ENCODE measurements at regions not wholly inside any gene's neighbourhood (a gene's known extent, or its start where the extent isn't known, plus 50 kb on each side); places are given as distances from the start of the nearest gene placed in this dataset.
"Not testable (repeated sequence)": the region's sequence is repeated elsewhere in the genome, so short reads cannot be mapped to it uniquely, and the experiment has no call there.

DNA sequence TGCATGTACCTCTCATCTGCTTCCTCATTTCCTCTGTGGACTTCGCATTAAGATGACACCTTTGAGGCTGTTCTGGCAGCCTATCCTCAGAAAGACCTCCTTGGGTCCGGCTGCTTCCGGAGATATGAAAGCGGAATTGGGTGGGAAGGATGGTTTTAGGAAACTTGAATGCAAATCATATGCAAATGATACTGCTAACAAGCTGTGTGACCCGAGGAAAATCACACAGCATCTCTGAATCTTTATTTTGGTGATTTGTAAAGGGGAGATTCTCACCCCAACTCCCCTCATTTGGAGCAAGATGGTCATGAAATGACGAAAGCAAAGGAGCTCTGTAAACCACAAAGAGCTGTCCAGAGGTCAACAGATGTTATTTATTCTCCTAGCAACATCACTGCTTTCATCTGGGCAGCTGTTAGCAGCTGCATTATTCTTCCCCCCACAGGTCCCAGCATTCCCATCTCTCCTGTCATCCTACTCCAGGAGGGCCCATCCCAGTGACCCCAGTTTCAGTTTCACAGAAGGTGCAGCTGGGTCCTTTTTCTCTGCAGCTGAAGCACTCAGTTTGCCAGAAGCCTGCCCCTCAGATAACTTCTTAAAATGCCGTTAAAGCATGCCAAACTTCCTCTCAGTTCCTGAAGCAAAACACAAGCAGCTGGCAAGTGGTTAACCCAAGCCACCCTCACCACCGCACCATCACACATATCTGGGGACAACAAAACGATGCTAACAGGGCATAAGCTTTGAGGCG is 269.5 kb downstream of the SEC61B start:
- H3K27ac Mint-ChIP-seq = no peak overlapping the region
- no peaks in the 10 kb centered on the region for H3K4me1 Mint-ChIP-seq
- no peak for DNase-seq
- H3K27me3 Mint-ChIP-seq (ENCODE audit: low read depth, poor library complexity) = peaks cover 15% of the 10 kb centered on the region
- no peaks in the 10 kb centered on the region for H3K9me3 Mint-ChIP-seq
- H3K36me3 Mint-ChIP-seq (ENCODE audit: low read depth) = no peaks in the 10 kb centered on the region
- H3K4me3 Mint-ChIP-seq = no peak overlapping the region
- TF ChIP-seq, protein P1, sequence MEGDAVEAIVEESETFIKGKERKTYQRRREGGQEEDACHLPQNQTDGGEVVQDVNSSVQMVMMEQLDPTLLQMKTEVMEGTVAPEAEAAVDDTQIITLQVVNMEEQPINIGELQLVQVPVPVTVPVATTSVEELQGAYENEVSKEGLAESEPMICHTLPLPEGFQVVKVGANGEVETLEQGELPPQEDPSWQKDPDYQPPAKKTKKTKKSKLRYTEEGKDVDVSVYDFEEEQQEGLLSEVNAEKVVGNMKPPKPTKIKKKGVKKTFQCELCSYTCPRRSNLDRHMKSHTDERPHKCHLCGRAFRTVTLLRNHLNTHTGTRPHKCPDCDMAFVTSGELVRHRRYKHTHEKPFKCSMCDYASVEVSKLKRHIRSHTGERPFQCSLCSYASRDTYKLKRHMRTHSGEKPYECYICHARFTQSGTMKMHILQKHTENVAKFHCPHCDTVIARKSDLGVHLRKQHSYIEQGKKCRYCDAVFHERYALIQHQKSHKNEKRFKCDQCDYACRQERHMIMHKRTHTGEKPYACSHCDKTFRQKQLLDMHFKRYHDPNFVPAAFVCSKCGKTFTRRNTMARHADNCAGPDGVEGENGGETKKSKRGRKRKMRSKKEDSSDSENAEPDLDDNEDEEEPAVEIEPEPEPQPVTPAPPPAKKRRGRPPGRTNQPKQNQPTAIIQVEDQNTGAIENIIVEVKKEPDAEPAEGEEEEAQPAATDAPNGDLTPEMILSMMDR (IDR thresholded peaks at IDR 0.05) = no peak

DNA sequence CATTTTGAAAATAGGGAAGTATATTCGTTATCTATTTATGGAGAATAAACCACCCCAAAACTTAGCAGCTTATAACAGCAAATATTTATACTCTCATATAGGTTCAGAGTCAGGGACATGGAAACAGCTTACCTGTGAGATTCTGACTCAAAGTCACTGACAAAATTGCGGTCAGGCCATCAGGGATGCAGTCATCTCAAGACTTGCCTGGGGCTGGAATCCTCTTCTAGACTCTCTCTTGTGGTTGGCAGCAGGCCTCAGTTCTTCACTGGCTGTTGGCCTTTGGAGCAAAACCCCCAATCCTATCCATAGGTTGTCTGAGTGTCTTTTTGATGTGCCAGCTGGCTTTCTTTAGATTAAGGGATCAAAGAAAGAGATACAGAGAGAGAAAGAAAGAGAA is 275.6 kb downstream of the SEC61B start:
- TF ChIP-seq, protein P1 (IDR thresholded peaks at IDR 0.05) = no peak
- Mint-ChIP-seq H3K36me3 (ENCODE audit: low read depth) (peaks cover 10% of the 10 kb centered on the region), H3K9me3 (peaks cover 20% of the 10 kb centered on the region), H3K27me3 (ENCODE audit: low read depth, poor library complexity) (peaks cover 8% of the 10 kb centered on the region), H3K4me3 (peak overlapping the region; percentile 77), H3K27ac (no peak overlapping the region), H3K4me1 (peaks cover 10% of the 10 kb centered on the region)
- no peak for DNase-seq

DNA sequence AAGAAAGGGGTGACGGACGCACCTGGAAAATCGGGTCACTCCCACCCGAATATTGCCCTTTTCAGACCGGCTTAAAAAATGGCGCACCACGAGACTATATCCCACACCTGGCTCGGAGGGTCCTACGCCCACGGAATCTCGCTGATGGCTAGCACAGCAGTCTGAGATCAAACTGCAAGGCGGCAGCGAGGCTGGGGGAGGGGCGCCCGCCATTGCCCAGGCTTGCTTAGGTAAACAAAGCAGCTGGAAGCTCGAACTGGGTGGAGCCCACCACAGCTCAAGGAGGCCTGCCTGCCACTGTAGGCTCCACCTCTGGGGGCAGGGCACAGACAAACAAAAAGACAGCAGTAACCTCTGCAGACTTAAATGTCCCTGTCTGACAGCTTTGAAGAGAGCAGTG is 276.9 kb downstream of the SEC61B start:
- H3K27ac Mint-ChIP-seq; H3K27me3 Mint-ChIP-seq (ENCODE audit: low read depth, poor library complexity): not testable (repeated sequence)
- Mint-ChIP-seq H3K4me1 (peaks cover 10% of the 10 kb centered on the region), H3K9me3 (peaks cover 20% of the 10 kb centered on the region), H3K4me3 (peak overlapping the region; percentile 77), H3K36me3 (ENCODE audit: low read depth) (peaks cover 10% of the 10 kb centered on the region)
- DNase-seq = peak; percentile 16

DNA sequence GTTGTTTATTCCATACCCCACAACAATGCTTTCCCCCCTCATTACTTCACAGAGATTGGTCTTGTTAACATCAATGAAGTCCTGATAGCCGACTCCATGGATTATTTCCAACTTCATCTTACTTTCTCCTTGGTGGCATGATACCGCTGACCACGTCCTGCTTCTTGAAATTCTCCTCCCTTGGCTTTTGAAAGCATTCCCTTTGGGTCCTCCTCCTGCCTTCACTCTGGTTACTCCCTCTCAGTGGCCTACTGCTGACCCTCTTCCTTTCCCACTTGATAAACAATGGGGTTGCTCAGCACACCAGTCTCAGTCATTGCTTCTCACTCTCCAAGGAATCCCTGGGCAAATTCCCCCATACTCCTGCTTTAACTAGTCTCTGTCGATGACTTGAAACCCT is 283.9 kb downstream of the SEC61B start:
- no peaks in the 10 kb centered on the region for H3K27me3 Mint-ChIP-seq (ENCODE audit: low read depth, poor library complexity)
- H3K4me1 Mint-ChIP-seq = no peaks in the 10 kb centered on the region
- DNase-seq = no peak
- H3K4me3 Mint-ChIP-seq = no peak overlapping the region
- H3K27ac Mint-ChIP-seq = no peak overlapping the region
- H3K36me3 Mint-ChIP-seq (ENCODE audit: low read depth) = no peaks in the 10 kb centered on the region
- no peaks in the 10 kb centered on the region for H3K9me3 Mint-ChIP-seq
- TF ChIP-seq, protein P1 (IDR thresholded peaks at IDR 0.05) = no peak

DNA sequence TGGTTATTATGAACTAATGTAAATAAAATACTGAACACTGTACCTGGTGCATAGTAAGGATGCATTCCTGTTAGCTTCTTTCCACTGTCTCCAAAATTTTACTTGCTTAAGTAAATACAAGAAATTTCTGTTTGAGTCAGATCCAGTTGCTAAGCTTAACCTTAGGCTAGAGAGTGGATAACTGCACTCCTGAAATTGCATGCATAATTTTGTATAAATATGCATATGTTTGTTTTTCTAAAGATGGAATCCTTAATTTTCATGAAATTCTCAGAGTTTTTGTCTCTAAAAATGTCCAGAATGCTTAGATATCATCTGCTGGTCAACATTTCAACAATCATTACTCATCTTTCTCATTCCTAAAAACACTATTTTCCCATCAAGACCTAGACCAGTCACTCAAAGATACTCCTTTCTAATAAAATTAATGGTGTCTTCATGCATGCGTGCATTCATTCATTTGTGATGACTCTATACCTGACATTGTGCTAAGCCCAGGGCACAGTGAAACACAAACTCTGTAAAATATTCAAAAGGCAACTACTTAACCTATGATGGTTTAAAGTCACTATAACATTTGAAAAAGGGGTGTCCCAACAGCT is 284.8 kb downstream of the SEC61B start:
- no peak for DNase-seq
- Mint-ChIP-seq H3K4me3 (no peak overlapping the region), H3K4me1 (no peaks in the 10 kb centered on the region), H3K36me3 (ENCODE audit: low read depth) (no peaks in the 10 kb centered on the region), H3K9me3 (no peaks in the 10 kb centered on the region), H3K27ac (no peak overlapping the region), H3K27me3 (ENCODE audit: low read depth, poor library complexity) (no peaks in the 10 kb centered on the region)
- TF ChIP-seq, protein P1 (IDR thresholded peaks at IDR 0.05) = no peak

DNA sequence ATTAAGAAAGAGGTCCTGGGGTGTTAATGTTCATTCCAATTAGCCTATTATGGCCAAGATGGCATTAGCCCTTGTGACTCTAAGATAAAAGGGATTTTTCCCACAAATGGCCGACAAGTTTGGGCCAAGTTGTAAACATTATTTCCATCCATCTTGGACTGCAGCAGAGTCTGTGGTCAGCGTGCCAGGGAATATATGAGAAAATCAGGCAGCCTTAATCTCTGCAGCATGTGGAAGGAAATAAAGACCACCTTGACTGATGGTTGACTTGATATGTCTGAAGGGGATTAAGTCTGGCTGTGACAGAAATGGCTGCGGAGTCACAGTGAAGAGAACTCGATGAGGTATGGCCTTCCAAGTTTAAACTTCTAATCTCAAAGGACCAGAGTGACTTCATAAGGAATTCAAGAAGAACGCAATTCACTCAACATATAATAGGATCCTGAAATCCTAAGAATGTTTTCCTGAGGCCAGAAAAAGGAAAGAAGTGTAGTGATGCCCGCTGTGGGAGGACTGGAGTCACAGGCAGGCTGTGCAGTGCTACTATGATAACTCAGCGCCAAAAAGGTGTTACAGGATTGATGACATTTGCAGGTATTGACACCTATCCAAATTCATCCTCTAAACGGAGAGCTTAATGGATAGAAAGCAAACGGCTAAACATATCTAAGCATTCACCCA is 287.1 kb downstream of the SEC61B start:
- Mint-ChIP-seq H3K4me3 (no peak overlapping the region), H3K36me3 (ENCODE audit: low read depth) (no peaks in the 10 kb centered on the region), H3K9me3 (no peaks in the 10 kb centered on the region), H3K27ac (no peak overlapping the region), H3K27me3 (ENCODE audit: low read depth, poor library complexity) (no peaks in the 10 kb centered on the region), H3K4me1 (no peaks in the 10 kb centered on the region)
- no peak for DNase-seq
- TF ChIP-seq, protein P1 (IDR thresholded peaks at IDR 0.05) = no peak

Data from nephron progenitor cell (in vitro differentiated cells).